Kidney (tissue), 13 donors: ENCODE measurements at regions not wholly inside any gene's neighbourhood (a gene's known extent, or its start where the extent isn't known, plus 50 kb on each side); places are given as distances from the start of the nearest gene placed in this dataset.

ENCODE experiments used
- DNase-seq, 5 donors: peaks; one replicate each; pipeline ENCODE4 v3.0.0-alpha.2; 2013 to 2020
- FAIRE-seq: peaks from 2 replicates; lab custom pipeline; 2012; peaks lifted over from hg19 to GRCh38; lab: Jason Lieb, UNC
- H3K27ac ChIP-seq, 2 donors: one replicate each; pipeline ENCODE4 v1.7.0; 2013; ENCODE audit warnings: low read depth in 2 of 2, low read length in 2 of 2, inconsistent platforms in 1 of 2
- H3K27me3 ChIP-seq: one replicate; pipeline ENCODE4 v1.7.1; 2013; ENCODE audit warnings: low read length, inconsistent platforms; ENCODE audit not compliant: control insufficient read depth, insufficient read depth
- H3K36me3 ChIP-seq, 3 donors: one replicate each; pipeline versions ENCODE4 v1.7.0 to v1.7.1; 2013; ENCODE audit warnings: low read length in 3 of 3, control low read depth in 1 of 3, inconsistent platforms in 1 of 3; ENCODE audit not compliant: insufficient read depth in 3 of 3, control insufficient read depth in 2 of 3
- H3K4me1 ChIP-seq, 3 donors: one replicate each; pipeline versions ENCODE4 v1.7.0 to v1.7.1; 2013; ENCODE audit warnings: low read length in 3 of 3, inconsistent platforms in 1 of 3, low read depth in 1 of 3; ENCODE audit not compliant: control insufficient read depth in 2 of 3, insufficient read depth in 2 of 3
- H3K4me3 ChIP-seq, 3 donors: one replicate each; pipeline versions ENCODE4 v1.7.0 to v1.8.1; 2013; ENCODE audit warnings: low read length in 3 of 3, control low read depth in 1 of 3, inconsistent platforms in 1 of 3
- H3K9ac ChIP-seq, 3 donors: one replicate each; pipeline versions ENCODE4 v1.7.0 to v1.7.1; 2013; ENCODE audit warnings: low read length in 3 of 3, control low read depth in 1 of 3, inconsistent platforms in 1 of 3
- H3K9me3 ChIP-seq, 3 donors: one replicate each; pipeline versions ENCODE4 v1.7.0 to v1.7.1; 2013; ENCODE audit warnings: low read length in 3 of 3, control low read depth in 1 of 3, inconsistent platforms in 1 of 3; ENCODE audit not compliant: control insufficient read depth in 2 of 3, insufficient read depth in 1 of 3
- CTCF ChIP-seq: IDR thresholded peaks from 3 replicates; pipeline ENCODE4 v1.5.1; 2012; ENCODE audit warnings: mild to moderate bottlenecking, moderate library complexity, borderline replicate concordance; ENCODE audit not compliant: insufficient read depth; ENCODE audit errors: extremely low read depth
- intact Hi-C: fragments of 100-400 bp; cut with DNase I; formaldehyde crosslinking; loops from one replicate; pipeline ENCODE4 v1.11.1; 2022
- donor health status: control.
- donor health status: control.
- donor health status: control.
- donor health status: control.
- donor health status: control.
- donor health status: DM: yes; HTN: yes; CAD: no.
- donor health status: Normal renal cell carcinoma (clear cell type).

DNA sequence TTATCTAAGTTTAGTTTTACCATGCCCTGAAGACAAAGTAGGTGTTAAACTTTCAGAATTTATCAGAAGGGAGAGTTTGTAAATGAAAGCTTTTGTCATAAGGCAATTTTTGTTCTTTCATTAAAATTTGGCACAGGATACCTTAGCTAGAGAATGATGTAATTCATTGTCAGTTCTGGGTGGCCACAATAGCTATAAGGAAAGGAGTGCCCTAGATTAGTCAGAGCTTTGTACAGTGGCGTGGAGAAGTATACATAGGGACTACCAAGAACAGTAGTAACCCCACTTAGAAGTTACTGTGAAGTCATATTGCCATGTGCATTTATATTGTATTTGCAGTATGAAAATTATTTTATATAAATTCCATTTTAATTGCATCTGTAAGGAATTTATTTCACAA is 126.3 kb upstream of the CARD18 start:
- peaks cover 0 to 3% (median 0%) of the 10 kb centered on the region in 3 donors for H3K9me3 ChIP-seq
- H3K27me3 ChIP-seq, result no peaks in the 10 kb centered on the region
- no peak overlapping the region for H3K4me3 ChIP-seq
- H3K4me1 ChIP-seq, result no peaks in the 10 kb centered on the region
- FAIRE-seq, result no peak
- intact Hi-C loops, result no loop called here
- H3K36me3 ChIP-seq, result no peaks in the 10 kb centered on the region
- no peak for TF ChIP-seq CTCF
- DNase-seq, result no peak
- no peak overlapping the region for H3K27ac ChIP-seq
- H3K9ac ChIP-seq, result no peak overlapping the region

DNA sequence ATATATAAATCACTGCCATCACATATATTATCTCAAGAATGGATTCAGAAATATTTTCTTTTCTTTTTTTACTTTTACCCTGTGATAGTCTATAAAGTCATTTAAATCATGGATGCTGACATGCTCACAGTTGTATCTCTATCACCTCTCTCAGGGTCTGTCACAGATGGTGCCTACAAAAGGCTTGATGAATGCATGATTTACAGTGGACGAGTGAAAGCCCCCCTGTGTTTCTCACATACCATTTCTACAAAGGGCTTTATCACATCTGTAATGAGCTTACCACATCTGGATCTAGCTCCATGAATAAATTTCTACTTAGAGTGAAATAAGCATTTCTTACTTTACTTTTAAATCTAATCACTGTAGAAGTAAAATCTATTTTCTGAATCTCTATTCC is 121.4 kb upstream of the CARD18 start:
- Histone ChIP-seq H3K4me3 (no peak overlapping the region), H3K9ac (no peak overlapping the region), H3K27me3 (no peaks in the 10 kb centered on the region), H3K4me1 (no peaks in the 10 kb centered on the region), H3K27ac (no peak overlapping the region), H3K9me3 (no peaks in the 10 kb centered on the region), H3K36me3 (no peaks in the 10 kb centered on the region)
- intact Hi-C loops, result no loop called here
- TF ChIP-seq CTCF, result no peak
- FAIRE-seq (no peak), DNase-seq (no peak)

- TF ChIP-seq CTCF, result no peak
- no peak overlapping the region for H3K4me3 ChIP-seq
- H3K27ac ChIP-seq, result no peak overlapping the region
- no peaks in the 10 kb centered on the region for H3K9me3 ChIP-seq
- intact Hi-C loops, result no loop called here
- H3K27me3 ChIP-seq, result no peaks in the 10 kb centered on the region
- no peaks in the 10 kb centered on the region for H3K4me1 ChIP-seq
- H3K9ac ChIP-seq, result no peak overlapping the region
- DNase-seq (no peak), FAIRE-seq (no peak)
- H3K36me3 ChIP-seq, result no peaks in the 10 kb centered on the region
These were observed 106.3 kb upstream of the CARD18 start for GRCh38 chr11:105245781-105246315.

DNA sequence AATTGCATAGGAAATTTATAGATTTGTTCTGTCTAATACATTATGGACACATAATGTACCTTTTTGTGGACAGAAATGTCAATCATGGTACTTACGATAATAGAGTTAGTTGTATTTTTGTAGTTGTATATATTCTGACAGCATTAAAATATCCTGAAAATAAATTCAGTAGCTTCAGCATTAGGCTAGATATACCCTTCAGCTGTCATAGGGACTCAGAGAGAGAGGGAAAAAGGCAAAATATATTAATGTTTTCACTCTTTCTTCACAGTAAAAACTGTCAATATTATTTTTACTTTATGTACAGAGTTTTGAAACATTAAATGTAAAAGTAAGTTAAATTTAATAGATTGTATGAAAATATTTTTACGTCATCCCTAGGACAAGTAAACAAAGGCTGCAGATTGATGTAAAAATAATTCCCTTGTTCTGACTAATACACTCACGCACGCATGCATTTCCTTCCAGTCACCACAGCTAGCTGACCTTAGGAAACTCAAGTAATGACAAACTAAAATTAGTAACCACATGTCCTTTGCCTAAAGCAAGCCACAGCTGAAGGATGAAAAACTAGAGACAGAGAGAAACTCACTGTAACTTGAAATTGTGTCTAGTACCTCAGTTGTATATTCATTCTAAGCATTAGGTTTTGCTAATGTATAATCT is 104.7 kb upstream of the CARD18 start:
- Histone ChIP-seq H3K36me3 (no peaks in the 10 kb centered on the region), H3K9me3 (no peaks in the 10 kb centered on the region), H3K27me3 (no peaks in the 10 kb centered on the region), H3K4me1 (no peaks in the 10 kb centered on the region), H3K9ac (no peak overlapping the region), H3K27ac (peak overlapping the region in 1 of 2 donors; percentile 32), H3K4me3 (no peak overlapping the region)
- intact Hi-C loops, result no loop called here
- peak in 2 of 5 donors; percentile 5 to 39 for DNase-seq
- no peak for TF ChIP-seq CTCF
- peak; percentile 90 for FAIRE-seq
